ENCODE measurements at regions not wholly inside any gene's neighbourhood (a gene's known extent, or its start where the extent isn't known, plus 50 kb on each side); places are given as distances from the start of the nearest gene placed in this dataset.

DNA sequence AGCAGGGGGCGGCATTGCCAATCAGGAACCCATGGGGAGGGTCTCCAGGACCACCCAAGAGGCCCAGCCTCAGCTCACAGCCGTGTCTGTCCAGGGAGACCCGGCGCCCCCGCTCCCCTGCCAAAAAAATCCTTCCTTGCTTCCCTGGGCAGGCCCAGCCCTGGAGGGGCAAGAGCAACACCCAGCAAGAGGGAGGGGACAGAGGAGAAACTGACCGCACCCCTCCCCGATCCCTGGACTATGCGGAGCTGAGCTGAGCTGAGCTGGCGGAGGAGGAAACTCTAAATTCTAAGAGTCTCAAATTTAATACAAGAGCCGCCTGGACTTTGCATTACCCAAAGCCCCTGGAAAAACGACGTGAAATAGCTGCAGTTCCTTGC, 52.0 kb upstream of the SHISAL1 start:
- TF ChIP-seq POLR2A (IDR thresholded peaks at IDR 0.05): no peak
- TF ChIP-seq, protein P1, sequence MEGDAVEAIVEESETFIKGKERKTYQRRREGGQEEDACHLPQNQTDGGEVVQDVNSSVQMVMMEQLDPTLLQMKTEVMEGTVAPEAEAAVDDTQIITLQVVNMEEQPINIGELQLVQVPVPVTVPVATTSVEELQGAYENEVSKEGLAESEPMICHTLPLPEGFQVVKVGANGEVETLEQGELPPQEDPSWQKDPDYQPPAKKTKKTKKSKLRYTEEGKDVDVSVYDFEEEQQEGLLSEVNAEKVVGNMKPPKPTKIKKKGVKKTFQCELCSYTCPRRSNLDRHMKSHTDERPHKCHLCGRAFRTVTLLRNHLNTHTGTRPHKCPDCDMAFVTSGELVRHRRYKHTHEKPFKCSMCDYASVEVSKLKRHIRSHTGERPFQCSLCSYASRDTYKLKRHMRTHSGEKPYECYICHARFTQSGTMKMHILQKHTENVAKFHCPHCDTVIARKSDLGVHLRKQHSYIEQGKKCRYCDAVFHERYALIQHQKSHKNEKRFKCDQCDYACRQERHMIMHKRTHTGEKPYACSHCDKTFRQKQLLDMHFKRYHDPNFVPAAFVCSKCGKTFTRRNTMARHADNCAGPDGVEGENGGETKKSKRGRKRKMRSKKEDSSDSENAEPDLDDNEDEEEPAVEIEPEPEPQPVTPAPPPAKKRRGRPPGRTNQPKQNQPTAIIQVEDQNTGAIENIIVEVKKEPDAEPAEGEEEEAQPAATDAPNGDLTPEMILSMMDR (IDR thresholded peaks at IDR 0.05): no peak
